Neutrophil (primary cell): ENCODE measurements at regions not wholly inside any gene's neighbourhood (a gene's known extent, or its start where the extent isn't known, plus 50 kb on each side); places are given as distances from the start of the nearest gene placed in this dataset.

ENCODE experiments used
- H3K27ac ChIP-seq: fragments of 200-600 bp; sonication (generic); 2 replicates; pipeline ENCODE4 v1.5.1; 2016; ENCODE audit warnings: mild to moderate bottlenecking, moderate library complexity
- H3K27me3 ChIP-seq: fragments of 200-600 bp; sonication (generic); 2 replicates; pipeline ENCODE4 v1.6.0; 2016; ENCODE audit warnings: mild to moderate bottlenecking
- H3K36me3 ChIP-seq: fragments of 200-600 bp; sonication (generic); 2 replicates; pipeline ENCODE4 v1.5.1; 2017
- H3K4me1 ChIP-seq, 2 experiments: fragments of 200-600 bp in 1 of 2; sonication (generic) in 1 of 2; 1 replicate in 1 of 2; 2 replicates in 1 of 2; pipeline versions ENCODE4 v1.5.1 to v1.6.1; 2013 to 2016; ENCODE audit warnings: low read depth in 1 of 2, low read length in 1 of 2, mild to moderate bottlenecking in 1 of 2, moderate library complexity in 1 of 2; ENCODE audit not compliant: control insufficient read depth in 1 of 2, insufficient read depth in 1 of 2
- H3K4me3 ChIP-seq, 2 experiments: fragments of 200-600 bp in 1 of 2; sonication (generic) in 1 of 2; 1 replicate in 1 of 2; 2 replicates in 1 of 2; pipeline ENCODE4 v1.5.1; 2013 to 2016; ENCODE audit warnings: low read depth in 1 of 2, low read length in 1 of 2, mild to moderate bottlenecking in 1 of 2, moderate library complexity in 1 of 2
- H3K9me3 ChIP-seq: fragments of 200-600 bp; sonication (generic); 2 replicates; pipeline ENCODE4 v1.5.1; 2016
- TF ChIP-seq, protein P1 (sequence below): fragments of 200-600 bp; sonication (generic); IDR thresholded peaks from 2 replicates; pipeline ENCODE4 v1.5.1; 2016; ENCODE audit warnings: antibody characterized with exemption

DNA sequence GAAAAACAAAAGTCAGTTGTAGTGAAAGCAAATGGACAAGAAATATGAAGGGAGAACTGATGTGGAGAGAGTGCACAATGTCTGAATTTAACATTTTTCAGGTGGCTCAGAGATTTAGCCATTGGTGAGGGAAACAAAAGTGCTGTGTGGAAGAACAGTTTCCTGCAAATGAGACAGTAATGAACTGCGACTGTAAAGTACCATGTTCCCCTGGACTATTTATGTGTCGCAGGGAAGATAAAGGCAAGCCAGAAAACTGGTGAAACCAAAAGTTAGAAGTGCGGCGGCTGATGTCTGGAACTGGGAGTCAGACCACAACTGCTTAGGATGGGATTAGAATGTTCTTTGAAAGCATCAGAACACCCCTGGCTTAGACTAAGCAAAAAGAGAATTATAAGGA, 905.1 kb upstream of the MAN1A1 start:
- Histone ChIP-seq H3K4me1 (no peaks in the 10 kb centered on the region), H3K9me3 (no peaks in the 10 kb centered on the region), H3K36me3 (no peaks in the 10 kb centered on the region), H3K27me3 (no peaks in the 10 kb centered on the region), H3K4me3 (no peak overlapping the region), H3K27ac (no peak overlapping the region)
- TF ChIP-seq, protein P1, sequence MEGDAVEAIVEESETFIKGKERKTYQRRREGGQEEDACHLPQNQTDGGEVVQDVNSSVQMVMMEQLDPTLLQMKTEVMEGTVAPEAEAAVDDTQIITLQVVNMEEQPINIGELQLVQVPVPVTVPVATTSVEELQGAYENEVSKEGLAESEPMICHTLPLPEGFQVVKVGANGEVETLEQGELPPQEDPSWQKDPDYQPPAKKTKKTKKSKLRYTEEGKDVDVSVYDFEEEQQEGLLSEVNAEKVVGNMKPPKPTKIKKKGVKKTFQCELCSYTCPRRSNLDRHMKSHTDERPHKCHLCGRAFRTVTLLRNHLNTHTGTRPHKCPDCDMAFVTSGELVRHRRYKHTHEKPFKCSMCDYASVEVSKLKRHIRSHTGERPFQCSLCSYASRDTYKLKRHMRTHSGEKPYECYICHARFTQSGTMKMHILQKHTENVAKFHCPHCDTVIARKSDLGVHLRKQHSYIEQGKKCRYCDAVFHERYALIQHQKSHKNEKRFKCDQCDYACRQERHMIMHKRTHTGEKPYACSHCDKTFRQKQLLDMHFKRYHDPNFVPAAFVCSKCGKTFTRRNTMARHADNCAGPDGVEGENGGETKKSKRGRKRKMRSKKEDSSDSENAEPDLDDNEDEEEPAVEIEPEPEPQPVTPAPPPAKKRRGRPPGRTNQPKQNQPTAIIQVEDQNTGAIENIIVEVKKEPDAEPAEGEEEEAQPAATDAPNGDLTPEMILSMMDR, result no peak

DNA sequence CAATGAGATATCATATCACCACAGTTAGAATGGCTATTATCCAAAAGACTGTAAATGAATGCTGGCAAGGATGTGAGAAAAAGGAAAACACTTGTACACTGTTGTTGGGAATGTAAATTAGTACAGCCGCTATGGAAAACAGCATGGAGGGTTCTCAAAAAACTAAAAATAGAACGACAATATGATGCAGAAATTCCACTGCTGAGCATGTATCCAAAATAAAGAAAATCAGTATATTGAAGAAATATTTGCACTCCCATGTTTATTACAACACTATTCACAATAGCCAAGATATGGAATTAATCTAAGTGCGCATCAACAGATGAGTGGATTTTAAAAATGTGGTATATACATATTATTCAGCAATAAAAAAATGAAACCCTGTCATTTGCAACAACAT, 898.9 kb upstream of the MAN1A1 start:
- H3K27me3 ChIP-seq, result no peaks in the 10 kb centered on the region

DNA sequence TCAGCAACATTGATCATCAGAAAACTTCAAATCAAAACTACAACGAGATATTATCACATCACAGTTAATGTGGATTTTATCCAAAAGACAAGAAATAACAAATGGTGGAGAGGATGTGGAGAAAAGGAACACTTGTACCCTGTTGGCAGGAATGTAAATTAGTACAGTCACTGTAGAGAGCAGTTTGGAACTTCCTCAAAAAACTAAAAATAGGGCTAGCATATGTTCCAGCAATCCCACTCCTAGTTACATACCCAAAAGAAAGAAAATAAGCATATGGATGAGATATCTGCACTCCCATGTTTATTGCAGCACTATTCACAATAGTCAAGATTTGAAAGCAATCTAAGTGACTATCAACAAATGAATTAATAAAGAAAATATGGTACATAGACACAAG, 887.7 kb upstream of the MAN1A1 start:
- TF ChIP-seq, protein P1, result no peak
- Histone ChIP-seq H3K27ac (no peak overlapping the region), H3K36me3 (no peaks in the 10 kb centered on the region), H3K4me1 (no peaks in the 10 kb centered on the region), H3K27me3 (no peaks in the 10 kb centered on the region), H3K9me3 (no peaks in the 10 kb centered on the region), H3K4me3 (no peak overlapping the region)

More for the DNA sequence above, 898.9 kb upstream of the MAN1A1 start:
- TF ChIP-seq, protein P1, result no peak
- no peaks in the 10 kb centered on the region for H3K4me1 ChIP-seq
- H3K4me3 ChIP-seq, result no peak overlapping the region
- no peaks in the 10 kb centered on the region for H3K9me3 ChIP-seq
- no peak overlapping the region for H3K27ac ChIP-seq
- no peaks in the 10 kb centered on the region for H3K36me3 ChIP-seq

DNA sequence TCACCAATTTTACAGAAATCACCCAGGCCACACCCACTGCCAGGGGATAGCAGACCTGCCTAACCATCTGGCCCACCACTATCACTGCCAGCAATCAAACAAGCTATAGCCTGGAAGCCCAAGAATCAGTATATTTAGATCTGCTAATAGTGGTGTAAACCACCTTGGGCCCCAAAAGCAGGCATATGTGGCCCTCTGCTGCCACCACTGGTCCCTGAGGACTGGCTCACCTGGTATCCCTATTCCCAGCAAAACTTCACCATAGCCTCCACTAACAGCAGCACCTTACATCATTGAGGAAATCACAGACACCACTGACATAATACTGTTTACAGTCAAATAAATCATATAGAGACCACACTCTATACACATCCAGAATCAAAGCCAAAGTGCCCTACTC, 880.4 kb upstream of the MAN1A1 start:
- Histone ChIP-seq H3K36me3 (no peaks in the 10 kb centered on the region), H3K4me1 (no peaks in the 10 kb centered on the region), H3K9me3 (no peaks in the 10 kb centered on the region), H3K27ac (no peak overlapping the region), H3K27me3 (no peaks in the 10 kb centered on the region), H3K4me3 (no peak overlapping the region)
- TF ChIP-seq, protein P1, result no peak

DNA sequence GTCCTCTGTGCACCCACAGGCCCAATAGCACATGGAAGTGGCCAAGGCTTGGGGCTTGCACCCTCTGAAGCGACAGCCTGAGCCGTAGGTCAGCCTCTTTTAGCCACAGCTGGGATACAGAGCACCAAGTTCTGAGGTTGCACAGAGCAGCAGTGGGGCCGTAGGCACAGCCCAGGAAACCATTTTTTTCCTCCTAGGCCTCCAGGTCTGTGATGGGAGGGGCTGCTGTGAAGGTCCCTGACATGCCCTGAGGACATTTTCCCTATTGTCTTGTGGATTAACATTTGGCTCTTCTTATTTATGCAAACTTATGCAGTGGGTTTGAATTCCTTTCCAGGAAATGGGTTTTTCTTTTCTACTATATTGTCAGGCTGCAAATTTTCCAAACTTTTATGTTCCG, 878.7 kb upstream of the MAN1A1 start:
- no peak overlapping the region for H3K4me3 ChIP-seq
- TF ChIP-seq, protein P1, result no peak
- no peaks in the 10 kb centered on the region for H3K9me3 ChIP-seq
- no peaks in the 10 kb centered on the region for H3K4me1 ChIP-seq
- no peaks in the 10 kb centered on the region for H3K27me3 ChIP-seq
- no peak overlapping the region for H3K27ac ChIP-seq
- no peaks in the 10 kb centered on the region for H3K36me3 ChIP-seq

DNA sequence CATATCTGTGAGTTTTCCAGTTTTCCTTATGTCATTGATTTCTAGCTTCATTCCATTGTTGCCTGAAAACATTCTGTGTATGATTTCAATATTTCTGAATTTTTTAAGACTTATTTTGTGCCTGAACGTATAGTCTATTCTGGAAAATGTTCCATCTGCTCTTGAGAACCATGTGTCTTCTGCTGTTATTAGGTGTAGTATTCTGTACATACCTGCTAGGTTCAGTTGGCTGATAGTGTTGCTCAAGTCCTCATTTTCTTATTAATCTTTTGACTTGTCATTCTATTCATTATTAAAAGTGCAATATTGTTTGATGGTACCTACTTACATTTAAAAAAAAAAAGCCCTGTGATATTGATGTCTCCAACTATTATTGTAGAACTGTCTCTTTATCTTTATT, 869.8 kb upstream of the MAN1A1 start:
- no peak overlapping the region for H3K27ac ChIP-seq
- H3K9me3 ChIP-seq, result no peaks in the 10 kb centered on the region
- TF ChIP-seq, protein P1, result no peak
- no peaks in the 10 kb centered on the region for H3K36me3 ChIP-seq
- H3K4me1 ChIP-seq, result no peaks in the 10 kb centered on the region
- H3K27me3 ChIP-seq, result no peaks in the 10 kb centered on the region
- H3K4me3 ChIP-seq, result no peak overlapping the region
